GM18873 (cell line): ENCODE measurements at regions not wholly inside any gene's neighbourhood (a gene's known extent, or its start where the extent isn't known, plus 50 kb on each side); places are given as distances from the start of the nearest gene placed in this dataset.

Experiments used
- ATAC-seq: cut with Tn5 transposase; IDR thresholded peaks from one replicate; pipeline ENCODE4 v1.9.1; 2021; ENCODE audit warnings: mild to moderate bottlenecking, moderate library complexity, moderate number of reproducible peaks; ENCODE audit not compliant: unreplicated experiment, low FRiP score

DNA sequence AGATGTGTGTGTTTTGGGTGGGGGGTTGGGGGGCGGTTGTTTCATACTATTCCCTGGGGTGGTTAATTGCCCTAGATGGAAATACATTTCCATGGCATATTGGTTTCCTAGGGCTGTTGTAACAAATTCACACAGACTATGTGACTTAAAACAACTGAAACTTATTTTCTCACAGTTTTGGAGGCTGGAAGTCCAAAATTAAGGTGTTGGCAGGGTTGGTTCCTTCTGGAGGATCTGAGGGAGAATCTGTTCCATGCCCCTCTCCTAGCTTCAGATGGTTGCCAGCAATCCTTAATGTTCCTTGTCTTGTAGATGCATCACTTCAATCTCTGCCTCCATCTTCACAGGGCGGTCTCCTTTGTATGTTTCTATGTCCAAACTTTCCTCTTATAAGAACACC, 353.7 kb upstream of the ACTBL2 start:
- no peak for ATAC-seq

- ATAC-seq = no peak
Measured at GRCh38 chr5:57834829-57835608, 352.4 kb upstream of the ACTBL2 start.

GRCh38 chr5:57833489-57833888, 350.9 kb upstream of the ACTBL2 start:
- ATAC-seq = no peak

- ATAC-seq = no peak
Measured at GRCh38 chr5:57832875-57833274, 350.3 kb upstream of the ACTBL2 start.

GRCh38 chr5:57831932-57832331, 349.3 kb upstream of the ACTBL2 start:
- ATAC-seq = no peak

- no peak for ATAC-seq
Measured at GRCh38 chr5:57831090-57831489, 348.5 kb upstream of the ACTBL2 start.

GRCh38 chr5:57828221-57828620, 345.6 kb upstream of the ACTBL2 start:
- ATAC-seq = no peak

DNA sequence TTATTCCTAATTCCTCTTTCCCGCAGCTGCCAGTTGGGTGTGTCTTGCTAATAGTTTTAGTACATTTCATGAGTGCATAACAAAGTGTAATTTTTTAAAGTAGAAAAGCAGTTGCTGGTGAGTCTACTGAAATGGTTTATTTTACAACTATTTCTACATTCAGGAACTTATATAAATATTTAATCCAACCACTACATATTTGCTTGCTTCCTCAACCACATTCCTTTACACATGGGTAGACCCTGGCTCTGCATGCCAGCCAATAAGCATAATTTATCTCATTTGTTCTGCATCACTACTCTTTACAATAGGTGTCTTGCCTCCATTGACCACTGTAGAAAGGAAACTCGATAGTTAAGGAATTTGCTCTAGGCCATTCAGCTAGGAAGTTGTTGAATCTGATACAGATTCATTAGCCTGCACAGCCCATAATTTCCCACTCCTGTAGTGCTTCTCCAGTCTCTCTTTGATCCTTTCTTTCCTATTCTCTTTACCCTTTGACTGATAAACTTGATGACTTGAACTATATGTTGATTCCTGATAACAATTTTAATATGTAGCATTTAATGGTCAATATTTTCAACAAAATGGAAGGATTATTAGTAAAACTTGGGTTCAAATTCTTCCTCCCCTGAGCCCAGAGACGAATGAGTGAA, 342.5 kb upstream of the ACTBL2 start:
- no peak for ATAC-seq

GRCh38 chr5:57824623-57825022, 342.0 kb upstream of the ACTBL2 start:
- ATAC-seq = no peak

GRCh38 chr5:57824047-57824446, 341.4 kb upstream of the ACTBL2 start:
- no peak for ATAC-seq

DNA sequence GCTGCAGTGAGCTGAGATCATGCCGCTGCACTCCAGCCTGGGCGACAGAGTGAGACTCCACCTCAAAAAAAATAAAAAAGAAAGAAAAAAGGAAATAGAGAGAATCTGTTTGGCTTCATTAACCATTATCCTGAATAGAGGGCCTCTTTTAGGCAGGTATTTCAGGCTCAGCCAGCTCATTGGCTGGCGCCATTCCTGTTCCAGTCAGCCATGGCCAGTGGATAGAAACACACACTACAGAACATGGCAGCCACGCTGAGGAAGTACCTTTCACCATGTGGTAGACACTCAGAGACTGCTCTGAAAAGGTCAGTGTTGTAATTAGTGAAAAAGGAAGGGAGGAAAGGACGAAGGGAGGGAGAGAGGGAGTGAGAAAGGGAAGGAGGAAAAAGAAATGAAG, 340.0 kb upstream of the ACTBL2 start:
- ATAC-seq = no peak

- ATAC-seq = peak; percentile 8
Measured at GRCh38 chr5:57818397-57818796, 335.8 kb upstream of the ACTBL2 start.

- ATAC-seq = peak; percentile 62
Measured at GRCh38 chr5:57817924-57818323, 335.3 kb upstream of the ACTBL2 start.

DNA sequence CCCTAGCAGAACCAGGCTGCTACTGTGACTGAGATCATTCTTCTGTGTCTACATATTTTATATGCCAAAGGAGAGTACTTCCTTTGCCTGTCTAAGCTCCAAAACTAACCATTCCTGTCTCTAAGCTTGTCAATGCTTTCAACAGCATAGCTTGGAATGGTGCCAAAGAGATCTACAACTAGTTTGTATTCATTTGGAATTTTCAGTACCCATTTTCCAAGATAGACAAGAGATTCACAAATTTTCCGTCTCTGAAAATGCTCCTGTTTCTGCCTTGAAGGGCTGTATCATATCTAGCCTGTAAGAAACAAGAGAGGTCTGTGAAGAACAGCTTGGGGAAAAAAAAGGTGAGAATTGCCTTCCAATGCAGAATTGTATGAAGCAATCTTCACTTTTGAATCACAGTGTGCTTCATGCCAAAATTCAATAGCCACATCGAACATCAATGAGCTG, 334.4 kb upstream of the ACTBL2 start:
- no peak for ATAC-seq

- ATAC-seq = no peak
Measured at GRCh38 chr5:57816108-57816507, 333.5 kb upstream of the ACTBL2 start.

DNA sequence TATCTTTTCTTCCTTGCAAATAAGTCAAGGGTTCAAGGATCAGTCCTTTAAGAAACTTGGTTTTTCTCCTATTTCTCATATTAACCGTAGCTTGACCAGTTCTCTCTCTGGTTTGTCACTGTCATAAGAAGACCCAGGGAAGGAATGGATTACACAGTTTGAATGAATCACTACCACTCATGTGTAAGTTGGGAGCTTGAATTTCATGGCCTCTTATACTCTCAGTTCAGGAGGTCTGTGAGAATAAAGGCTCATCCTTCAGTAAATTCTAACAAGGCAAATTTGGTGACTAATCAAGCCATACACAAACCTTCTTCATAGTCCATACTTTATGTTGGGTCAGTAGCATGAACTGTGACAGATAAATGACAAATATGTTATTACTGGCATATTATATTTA, 323.1 kb upstream of the ACTBL2 start:
- ATAC-seq = no peak

- no peak for ATAC-seq
Measured at GRCh38 chr5:57805170-57805569, 322.6 kb upstream of the ACTBL2 start.

DNA sequence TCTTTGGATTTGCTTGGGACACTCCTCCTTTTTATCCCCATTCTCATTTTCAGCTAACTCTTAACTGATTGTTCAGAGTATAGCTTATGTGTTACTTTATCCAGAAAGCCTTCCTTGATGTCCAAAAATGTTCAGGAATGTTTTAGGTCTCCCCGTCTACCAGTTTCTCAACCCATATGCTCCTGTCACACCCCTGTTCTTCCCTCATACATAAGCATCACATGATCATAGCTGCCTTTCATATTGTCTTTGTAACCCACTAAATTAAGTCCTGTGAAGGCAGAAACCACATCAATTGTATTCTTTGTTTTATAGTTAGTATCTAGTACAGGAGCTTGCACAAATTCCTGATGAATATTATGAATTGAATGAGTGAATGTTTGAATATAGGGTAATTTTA, 321.9 kb upstream of the ACTBL2 start:
- no peak for ATAC-seq

- ATAC-seq = no peak
Measured at GRCh38 chr5:57804007-57804444, 321.4 kb upstream of the ACTBL2 start.

DNA sequence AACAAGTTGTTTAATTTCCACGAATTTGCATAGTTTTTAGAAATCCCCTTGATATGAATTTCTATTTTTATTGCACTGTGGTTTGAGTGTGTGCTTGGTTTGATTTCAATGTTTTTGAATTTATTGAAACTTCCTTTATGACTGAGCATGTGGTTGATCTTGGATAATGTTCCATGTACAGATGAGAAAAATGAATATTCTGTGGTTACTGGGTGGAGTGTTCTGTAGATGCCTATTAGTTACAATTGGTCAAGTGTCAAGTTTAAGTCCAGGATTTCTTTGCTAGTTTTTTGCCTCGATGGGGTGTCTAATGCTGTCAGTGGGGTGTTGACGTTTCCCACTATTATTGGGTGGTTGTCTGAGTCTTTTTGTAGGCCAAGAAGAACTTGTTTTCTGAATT, 319.5 kb upstream of the ACTBL2 start:
- no peak for ATAC-seq

DNA sequence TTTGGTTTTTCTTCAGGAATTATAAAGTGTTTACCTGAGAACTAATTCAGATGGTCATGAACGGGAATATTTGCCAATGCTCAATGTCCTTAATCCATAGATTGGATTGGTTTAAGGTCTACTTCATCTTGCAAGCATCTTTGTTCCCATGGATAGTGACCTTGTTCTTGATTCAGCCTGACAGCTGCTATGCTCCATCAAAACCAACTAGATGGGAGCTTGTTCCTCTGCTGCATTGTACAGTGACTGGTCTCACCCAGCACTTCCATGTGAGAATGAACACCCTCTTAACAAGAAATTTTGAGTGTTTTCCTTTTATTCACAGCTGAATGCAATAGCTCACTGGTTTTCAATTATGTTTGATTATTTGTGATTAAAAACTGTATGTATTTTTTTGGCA, 312.6 kb upstream of the ACTBL2 start:
- no peak for ATAC-seq

GRCh38 chr5:57791875-57792274, 309.3 kb upstream of the ACTBL2 start:
- ATAC-seq = no peak
